NB4 (cell line): ENCODE measurements at regions not wholly inside any gene's neighbourhood (a gene's known extent, or its start where the extent isn't known, plus 50 kb on each side); places are given as distances from the start of the nearest gene placed in this dataset.

Source experiments
- CTCF ChIP-seq: IDR thresholded peaks from one replicate; pipeline ENCODE4 v1.5.1; 2012; ENCODE audit warnings: low read depth, low read length
- MAX ChIP-seq: IDR thresholded peaks from 2 replicates; pipeline ENCODE4 v1.6.1; 2011; ENCODE audit warnings: low read depth, low read length
- MYC ChIP-seq: IDR thresholded peaks from 2 replicates; pipeline ENCODE4 v1.6.1; 2011; ENCODE audit warnings: low read depth, low read length
- POLR2A ChIP-seq: IDR thresholded peaks from 2 replicates; pipeline ENCODE4 v1.6.1; 2011; ENCODE audit warnings: mild to moderate bottlenecking; ENCODE audit not compliant: insufficient read length; ENCODE audit errors: extremely low read depth

GRCh38 chr5:117252566-117252965 is 677.9 kb upstream of the SEMA6A start:
- TF ChIP-seq POLR2A (no peak), MAX (no peak), CTCF (no peak), MYC (no peak)
